NCI-H446 treated with DMSO at 0.1 percent for 48 hours (cell line): ENCODE measurements at regions not wholly inside any gene's neighbourhood (a gene's known extent, or its start where the extent isn't known, plus 50 kb on each side); places are given as distances from the start of the nearest gene placed in this dataset.

Experiments used
- DNase-seq: peaks from one replicate; lab custom pipeline; 2025; lab: John Stamatoyannopoulos, UW

- peak; percentile 67 for DNase-seq
These were observed 110.7 kb downstream of the SIPA1L2 start for GRCh38 chr1:232519186-232519585.

- no peak for DNase-seq
These were observed 111.6 kb downstream of the SIPA1L2 start for GRCh38 chr1:232518349-232518748.

- no peak for DNase-seq
These were observed 112.7 kb downstream of the SIPA1L2 start for GRCh38 chr1:232517204-232517603.

- no peak for DNase-seq
These were observed 114.2 kb downstream of the SIPA1L2 start for GRCh38 chr1:232515706-232516105.

- DNase-seq, result no peak
These were observed 117.2 kb downstream of the SIPA1L2 start for GRCh38 chr1:232512712-232513111.

- peak; percentile 34 for DNase-seq
These were observed 118.8 kb downstream of the SIPA1L2 start for GRCh38 chr1:232511172-232511571.

- no peak for DNase-seq
These were observed 119.4 kb downstream of the SIPA1L2 start for GRCh38 chr1:232510367-232511110.

GRCh38 chr1:232509570-232509969, 120.4 kb downstream of the SIPA1L2 start:
- DNase-seq, result no peak

GRCh38 chr1:232508130-232508701, 121.7 kb downstream of the SIPA1L2 start:
- no peak for DNase-seq

- DNase-seq, result no peak
These were observed 122.4 kb downstream of the SIPA1L2 start for GRCh38 chr1:232507571-232507970.

- DNase-seq, result no peak
These were observed 124.0 kb downstream of the SIPA1L2 start for GRCh38 chr1:232505884-232506283.

GRCh38 chr1:232504651-232505050, 125.3 kb downstream of the SIPA1L2 start:
- no peak for DNase-seq

- no peak for DNase-seq
These were observed 126.4 kb downstream of the SIPA1L2 start for GRCh38 chr1:232503497-232503896.

GRCh38 chr1:232501854-232502253, 128.1 kb downstream of the SIPA1L2 start:
- no peak for DNase-seq

- no peak for DNase-seq
These were observed 130.7 kb downstream of the SIPA1L2 start for GRCh38 chr1:232499188-232499587.

GRCh38 chr1:232493869-232494268, 136.1 kb downstream of the SIPA1L2 start:
- DNase-seq, result no peak

GRCh38 chr1:232489256-232489655, 140.7 kb downstream of the SIPA1L2 start:
- DNase-seq, result no peak

- DNase-seq, result no peak
These were observed 142.7 kb downstream of the SIPA1L2 start for GRCh38 chr1:232487236-232487635.

GRCh38 chr1:232486454-232487207, 143.3 kb downstream of the SIPA1L2 start:
- DNase-seq, result no peak

- DNase-seq, result no peak
These were observed 143.9 kb downstream of the SIPA1L2 start for GRCh38 chr1:232486006-232486405.

GRCh38 chr1:232484856-232485255, 145.1 kb downstream of the SIPA1L2 start:
- no peak for DNase-seq

GRCh38 chr1:232483826-232484225, 146.1 kb downstream of the SIPA1L2 start:
- DNase-seq, result no peak

- DNase-seq, result no peak
These were observed 148.8 kb downstream of the SIPA1L2 start for GRCh38 chr1:232481091-232481490.
